Fibroblast of lung (primary cell): ENCODE measurements at regions not wholly inside any gene's neighbourhood (a gene's known extent, or its start where the extent isn't known, plus 50 kb on each side); places are given as distances from the start of the nearest gene placed in this dataset.

Source experiments
- EZH2 ChIP-seq: IDR thresholded peaks from 2 replicates; pipeline ENCODE4 v1.5.1; 2012; ENCODE audit warnings: low read length, control low read depth, mild to moderate bottlenecking; ENCODE audit errors: missing control alignments
- TF ChIP-seq, protein P1 (sequence below), 2 donors: IDR thresholded peaks in 1 of 2; conservative IDR thresholded peaks in 1 of 2; 1 replicate in 1 of 2; 2 replicates in 1 of 2; pipeline ENCODE4 v1.5.1; 2011 to 2012; ENCODE audit warnings: low read length in 2 of 2, control low read depth in 1 of 2, inconsistent platforms in 1 of 2, low read depth in 1 of 2, mild to moderate bottlenecking in 1 of 2

DNA sequence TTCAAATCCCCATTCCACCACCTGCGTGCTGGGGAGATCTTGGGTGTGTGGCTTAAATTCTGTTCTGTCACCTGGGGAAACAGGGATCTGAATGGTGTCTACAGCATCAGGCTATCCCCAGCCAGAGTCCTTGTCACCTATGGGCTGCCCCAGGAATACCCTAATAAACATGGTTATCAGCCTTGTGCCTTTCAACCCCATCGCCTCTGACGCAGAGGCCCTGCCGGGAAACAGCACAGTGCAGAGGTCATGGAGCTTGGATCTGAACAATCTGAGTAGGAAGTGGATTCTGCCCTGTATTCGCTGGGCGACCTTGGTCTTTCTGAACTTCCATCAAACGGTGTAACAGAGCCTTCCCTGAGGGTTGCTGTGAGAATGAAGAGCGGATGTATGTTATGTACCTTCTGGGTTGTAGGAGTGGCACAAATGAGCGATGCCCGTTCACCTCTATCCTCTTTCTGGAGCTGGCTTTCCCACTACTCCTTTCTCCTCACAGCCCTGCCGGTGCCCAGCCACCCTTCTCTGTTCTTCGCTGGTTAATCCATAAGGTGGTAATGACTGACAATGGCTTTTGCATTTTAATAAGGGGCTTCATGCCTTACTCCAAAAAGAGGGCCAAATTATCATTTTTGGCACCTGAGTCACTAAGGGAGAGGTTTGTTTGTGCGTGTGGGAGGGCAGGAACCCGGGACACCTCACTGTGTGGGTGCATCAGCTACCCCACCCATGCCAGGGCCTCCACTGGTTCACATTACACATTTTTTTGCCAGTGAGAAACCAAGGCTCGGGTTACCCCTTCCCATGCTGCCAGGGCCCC, 256.5 kb downstream of the MYCN start:
- TF ChIP-seq, protein P1, sequence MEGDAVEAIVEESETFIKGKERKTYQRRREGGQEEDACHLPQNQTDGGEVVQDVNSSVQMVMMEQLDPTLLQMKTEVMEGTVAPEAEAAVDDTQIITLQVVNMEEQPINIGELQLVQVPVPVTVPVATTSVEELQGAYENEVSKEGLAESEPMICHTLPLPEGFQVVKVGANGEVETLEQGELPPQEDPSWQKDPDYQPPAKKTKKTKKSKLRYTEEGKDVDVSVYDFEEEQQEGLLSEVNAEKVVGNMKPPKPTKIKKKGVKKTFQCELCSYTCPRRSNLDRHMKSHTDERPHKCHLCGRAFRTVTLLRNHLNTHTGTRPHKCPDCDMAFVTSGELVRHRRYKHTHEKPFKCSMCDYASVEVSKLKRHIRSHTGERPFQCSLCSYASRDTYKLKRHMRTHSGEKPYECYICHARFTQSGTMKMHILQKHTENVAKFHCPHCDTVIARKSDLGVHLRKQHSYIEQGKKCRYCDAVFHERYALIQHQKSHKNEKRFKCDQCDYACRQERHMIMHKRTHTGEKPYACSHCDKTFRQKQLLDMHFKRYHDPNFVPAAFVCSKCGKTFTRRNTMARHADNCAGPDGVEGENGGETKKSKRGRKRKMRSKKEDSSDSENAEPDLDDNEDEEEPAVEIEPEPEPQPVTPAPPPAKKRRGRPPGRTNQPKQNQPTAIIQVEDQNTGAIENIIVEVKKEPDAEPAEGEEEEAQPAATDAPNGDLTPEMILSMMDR (conservative IDR thresholded peaks at IDR 0.05 in 1 of 2, IDR thresholded peaks at IDR 0.05 in 1 of 2; ENCODE audit: low read depth in 1 of 2, low read length in 2 of 2), result no peak
- no peak for TF ChIP-seq EZH2
